Hepatocyte (in vitro differentiated cells): ENCODE measurements at regions not wholly inside any gene's neighbourhood (a gene's known extent, or its start where the extent isn't known, plus 50 kb on each side); places are given as distances from the start of the nearest gene placed in this dataset.

Source experiments
- DNase-seq: peaks from one replicate; pipeline ENCODE4 v3.0.0-alpha.2; 2016; ENCODE audit warnings: low spot score
- H2AFZ ChIP-seq: fragments of 200-600 bp; sonication (generic); 2 replicates; pipeline ENCODE4 v1.6.0; 2016; ENCODE audit warnings: antibody characterized with exemption, mild to moderate bottlenecking
- H3K27ac ChIP-seq: fragments of 200-600 bp; sonication (generic); 2 replicates; pipeline ENCODE4 v1.5.1; 2016; ENCODE audit warnings: mild to moderate bottlenecking
- H3K27me3 ChIP-seq: fragments of 200-600 bp; sonication (generic); 2 replicates; pipeline ENCODE4 v1.6.1; 2016
- H3K36me3 ChIP-seq: fragments of 200-600 bp; sonication (generic); replicated peaks from 2 replicates; pipeline ENCODE4 v1.5.1; 2016; ENCODE audit warnings: low read depth; ENCODE audit not compliant: insufficient read depth
- H3K4me1 ChIP-seq: fragments of 200-600 bp; sonication (generic); 2 replicates; pipeline ENCODE4 v1.5.1; 2016; ENCODE audit warnings: mild to moderate bottlenecking, moderate library complexity; ENCODE audit not compliant: insufficient read depth
- H3K4me2 ChIP-seq: fragments of 200-600 bp; sonication (generic); 2 replicates; pipeline ENCODE4 v1.6.0; 2016
- H3K4me3 ChIP-seq: fragments of 200-600 bp; sonication (generic); 2 replicates; pipeline ENCODE4 v1.5.1; 2016; ENCODE audit warnings: mild to moderate bottlenecking
- H3K79me2 ChIP-seq: fragments of 200-600 bp; sonication (generic); 2 replicates; pipeline ENCODE4 v1.6.0; 2017; ENCODE audit warnings: mild to moderate bottlenecking
- H3K9me2 ChIP-seq: fragments of 200-600 bp; sonication (generic); replicated peaks from 2 replicates; pipeline ENCODE4 v1.6.0; 2017; ENCODE audit warnings: mild to moderate bottlenecking; ENCODE audit not compliant: insufficient read depth
- H3K9me3 ChIP-seq: fragments of 200-600 bp; sonication (generic); 2 replicates; pipeline ENCODE4 v1.5.1; 2016; ENCODE audit warnings: low read depth, mild to moderate bottlenecking
- H4K20me1 ChIP-seq: fragments of 200-600 bp; sonication (generic); 2 replicates; pipeline ENCODE4 v1.6.0; 2016; ENCODE audit warnings: mild to moderate bottlenecking; ENCODE audit not compliant: insufficient read depth, poor library complexity, severe bottlenecking
- EZH2 ChIP-seq: fragments of 200-600 bp; sonication (generic); IDR thresholded peaks from 2 replicates; pipeline ENCODE4 v1.6.1; 2016; ENCODE audit warnings: antibody characterized with exemption, mild to moderate bottlenecking, borderline replicate concordance
- EZH2phosphoT487 ChIP-seq: fragments of 200-600 bp; sonication (generic); IDR thresholded peaks from one replicate; pipeline ENCODE4 v1.6.1; 2018; ENCODE audit warnings: antibody characterized with exemption, mild to moderate bottlenecking, low read depth, moderate library complexity; ENCODE audit not compliant: unreplicated experiment, severe bottlenecking
- WGBS: methylation state at CpG from one replicate; pipeline ENCODE4 v1.1.6; 2016; ENCODE audit warnings: low lambda C conversion rate; ENCODE audit errors: missing lambda C conversion rate; 5-methylcytosine and 5-hydroxymethylcytosine counted together
- TF ChIP-seq, protein P1 (sequence below): fragments of 200-600 bp; sonication (generic); IDR thresholded peaks from 2 replicates; pipeline ENCODE4 v1.5.1; 2016; ENCODE audit warnings: antibody characterized with exemption, mild to moderate bottlenecking; ENCODE audit not compliant: poor library complexity

- H3K4me3 ChIP-seq: no peak overlapping the region
- TF ChIP-seq EZH2phosphoT487 (no peak), EZH2 (no peak)
- no peak overlapping the region for H3K27ac ChIP-seq
- H2AFZ ChIP-seq: no peak overlapping the region
- DNase-seq: no peak
- H3K27me3 ChIP-seq: peaks cover 2% of the 10 kb centered on the region
- 59% methylated on average over 2 of the region's 2 CpGs for WGBS
- H3K4me2 ChIP-seq: no peak overlapping the region
- no peaks in the 10 kb centered on the region for H3K4me1 ChIP-seq
- no peaks in the 10 kb centered on the region for H3K36me3 ChIP-seq
- no peaks in the 10 kb centered on the region for H4K20me1 ChIP-seq
- no peaks in the 10 kb centered on the region for H3K79me2 ChIP-seq
- H3K9me3 ChIP-seq: no peaks in the 10 kb centered on the region
- H3K9me2 ChIP-seq: no peaks in the 10 kb centered on the region
Observed at GRCh38 chr12:108040947-108041346, 88.1 kb upstream of the WSCD2 start.

- Histone ChIP-seq H3K27ac (no peak overlapping the region), H3K4me3 (no peak overlapping the region), H3K27me3 (no peaks in the 10 kb centered on the region), H3K4me1 (no peaks in the 10 kb centered on the region), H3K36me3 (no peaks in the 10 kb centered on the region), H2AFZ (no peak overlapping the region), H4K20me1 (no peaks in the 10 kb centered on the region), H3K4me2 (no peak overlapping the region), H3K9me2 (no peaks in the 10 kb centered on the region), H3K9me3 (no peaks in the 10 kb centered on the region), H3K79me2 (no peaks in the 10 kb centered on the region)
- TF ChIP-seq EZH2: no peak
- TF ChIP-seq, protein P1, sequence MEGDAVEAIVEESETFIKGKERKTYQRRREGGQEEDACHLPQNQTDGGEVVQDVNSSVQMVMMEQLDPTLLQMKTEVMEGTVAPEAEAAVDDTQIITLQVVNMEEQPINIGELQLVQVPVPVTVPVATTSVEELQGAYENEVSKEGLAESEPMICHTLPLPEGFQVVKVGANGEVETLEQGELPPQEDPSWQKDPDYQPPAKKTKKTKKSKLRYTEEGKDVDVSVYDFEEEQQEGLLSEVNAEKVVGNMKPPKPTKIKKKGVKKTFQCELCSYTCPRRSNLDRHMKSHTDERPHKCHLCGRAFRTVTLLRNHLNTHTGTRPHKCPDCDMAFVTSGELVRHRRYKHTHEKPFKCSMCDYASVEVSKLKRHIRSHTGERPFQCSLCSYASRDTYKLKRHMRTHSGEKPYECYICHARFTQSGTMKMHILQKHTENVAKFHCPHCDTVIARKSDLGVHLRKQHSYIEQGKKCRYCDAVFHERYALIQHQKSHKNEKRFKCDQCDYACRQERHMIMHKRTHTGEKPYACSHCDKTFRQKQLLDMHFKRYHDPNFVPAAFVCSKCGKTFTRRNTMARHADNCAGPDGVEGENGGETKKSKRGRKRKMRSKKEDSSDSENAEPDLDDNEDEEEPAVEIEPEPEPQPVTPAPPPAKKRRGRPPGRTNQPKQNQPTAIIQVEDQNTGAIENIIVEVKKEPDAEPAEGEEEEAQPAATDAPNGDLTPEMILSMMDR: no peak
- no peak for TF ChIP-seq EZH2phosphoT487
- no peak for DNase-seq
- WGBS: 66% methylated on average over 3 of the region's 3 CpGs
Observed at GRCh38 chr12:108043286-108043685, 85.8 kb upstream of the WSCD2 start.

- no peak overlapping the region for H3K4me3 ChIP-seq
- H3K36me3 ChIP-seq: no peaks in the 10 kb centered on the region
- no peaks in the 10 kb centered on the region for H3K4me1 ChIP-seq
- H3K9me3 ChIP-seq: no peaks in the 10 kb centered on the region
- no peak overlapping the region for H3K4me2 ChIP-seq
- no peak overlapping the region for H3K27ac ChIP-seq
- H3K27me3 ChIP-seq: no peaks in the 10 kb centered on the region
- H2AFZ ChIP-seq: no peak overlapping the region
- 74% methylated on average over 7 of the region's 7 CpGs for WGBS
- DNase-seq: no peak
- no peaks in the 10 kb centered on the region for H4K20me1 ChIP-seq
- no peaks in the 10 kb centered on the region for H3K79me2 ChIP-seq
- TF ChIP-seq EZH2phosphoT487 (no peak), EZH2 (no peak)
- TF ChIP-seq, protein P1: no peak
- H3K9me2 ChIP-seq: no peaks in the 10 kb centered on the region
Observed at GRCh38 chr12:108043750-108044533, 85.1 kb upstream of the WSCD2 start.

DNA sequence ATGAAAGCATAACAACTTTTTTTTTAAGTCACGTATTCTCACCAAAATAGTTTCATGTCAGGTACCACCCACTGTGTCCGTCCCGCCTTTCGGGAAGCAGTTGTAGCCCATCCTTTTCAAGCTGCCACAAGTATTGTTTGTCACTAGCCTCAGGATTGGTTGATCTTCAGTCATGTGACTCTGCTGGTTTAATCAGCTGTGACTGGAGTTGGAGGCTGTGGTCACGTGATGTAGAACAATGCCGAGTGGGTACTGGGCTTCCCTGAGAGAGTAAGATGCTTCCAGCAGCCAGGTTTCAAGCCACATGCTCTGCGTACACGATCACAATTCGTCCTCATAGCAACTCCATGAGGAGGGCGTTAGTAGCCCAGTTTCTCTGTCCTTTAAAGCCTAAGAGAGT is 83.0 kb upstream of the WSCD2 start:
- Histone ChIP-seq H3K9me3 (no peaks in the 10 kb centered on the region), H3K4me2 (no peak overlapping the region), H3K9me2 (no peaks in the 10 kb centered on the region), H3K4me3 (no peak overlapping the region), H3K27me3 (no peaks in the 10 kb centered on the region), H3K36me3 (no peaks in the 10 kb centered on the region), H4K20me1 (no peaks in the 10 kb centered on the region), H2AFZ (no peak overlapping the region), H3K27ac (no peak overlapping the region), H3K4me1 (no peaks in the 10 kb centered on the region), H3K79me2 (no peaks in the 10 kb centered on the region)
- WGBS: 90% methylated on average over 10 of the region's 10 CpGs
- TF ChIP-seq EZH2 (no peak), EZH2phosphoT487 (no peak)
- TF ChIP-seq, protein P1: no peak
- no peak for DNase-seq
